ENCODE measurements at regions not wholly inside any gene's neighbourhood (a gene's known extent, or its start where the extent isn't known, plus 50 kb on each side); places are given as distances from the start of the nearest gene placed in this dataset.

DNA sequence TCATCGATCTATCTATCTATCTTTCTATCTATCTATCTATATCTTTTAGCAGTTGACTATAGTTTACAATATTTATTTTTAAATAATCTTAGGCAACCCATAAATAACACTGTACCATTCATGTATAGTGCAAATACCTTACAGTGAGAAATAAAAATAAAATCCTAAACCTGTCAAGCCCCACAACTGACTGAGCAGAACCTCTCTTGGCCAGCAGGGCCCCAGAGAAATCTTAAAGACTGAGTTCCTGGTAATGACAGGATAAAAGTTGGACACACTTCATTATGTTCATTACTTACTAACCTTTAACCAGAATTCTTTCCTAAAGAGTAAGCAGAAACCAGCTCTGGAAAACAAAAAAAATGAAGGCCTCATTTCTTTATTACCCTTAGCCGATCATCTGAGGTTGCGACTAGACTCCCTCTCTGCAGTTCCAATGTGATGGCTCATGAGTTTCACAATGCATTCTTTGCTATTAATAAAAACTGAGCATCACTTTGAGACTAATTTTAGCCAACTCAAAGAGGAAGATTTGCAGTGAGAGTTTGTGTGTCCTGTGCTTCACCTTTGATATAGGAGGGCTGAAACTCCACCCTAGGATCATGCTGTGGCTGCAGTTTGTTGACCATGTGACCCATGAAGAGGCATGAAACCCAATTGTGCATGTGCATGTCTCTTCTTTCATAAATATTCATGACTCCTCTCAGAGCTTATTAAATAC is 1072.0 kb downstream of the NSUN3 start:
- Histone ChIP-seq H3K4me3 (peak overlapping the region; percentile 32), H3K9me3 (replicated peaks) (no peaks in the 10 kb centered on the region), H3K27me3 (ENCODE audit: low read depth) (no peaks in the 10 kb centered on the region), H3K27ac (replicated peaks) (peak overlapping the region; percentile 81), H3K36me3 (no peaks in the 10 kb centered on the region), H3K4me1 (no peaks in the 10 kb centered on the region)
- DNase-seq: no peak
- TF ChIP-seq, protein P1, sequence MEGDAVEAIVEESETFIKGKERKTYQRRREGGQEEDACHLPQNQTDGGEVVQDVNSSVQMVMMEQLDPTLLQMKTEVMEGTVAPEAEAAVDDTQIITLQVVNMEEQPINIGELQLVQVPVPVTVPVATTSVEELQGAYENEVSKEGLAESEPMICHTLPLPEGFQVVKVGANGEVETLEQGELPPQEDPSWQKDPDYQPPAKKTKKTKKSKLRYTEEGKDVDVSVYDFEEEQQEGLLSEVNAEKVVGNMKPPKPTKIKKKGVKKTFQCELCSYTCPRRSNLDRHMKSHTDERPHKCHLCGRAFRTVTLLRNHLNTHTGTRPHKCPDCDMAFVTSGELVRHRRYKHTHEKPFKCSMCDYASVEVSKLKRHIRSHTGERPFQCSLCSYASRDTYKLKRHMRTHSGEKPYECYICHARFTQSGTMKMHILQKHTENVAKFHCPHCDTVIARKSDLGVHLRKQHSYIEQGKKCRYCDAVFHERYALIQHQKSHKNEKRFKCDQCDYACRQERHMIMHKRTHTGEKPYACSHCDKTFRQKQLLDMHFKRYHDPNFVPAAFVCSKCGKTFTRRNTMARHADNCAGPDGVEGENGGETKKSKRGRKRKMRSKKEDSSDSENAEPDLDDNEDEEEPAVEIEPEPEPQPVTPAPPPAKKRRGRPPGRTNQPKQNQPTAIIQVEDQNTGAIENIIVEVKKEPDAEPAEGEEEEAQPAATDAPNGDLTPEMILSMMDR (IDR thresholded peaks at IDR 0.05; ENCODE audit: borderline replicate concordance): peak; percentile 50
- intact Hi-C loops (cut with micrococcal nuclease): no loop called here

DNA sequence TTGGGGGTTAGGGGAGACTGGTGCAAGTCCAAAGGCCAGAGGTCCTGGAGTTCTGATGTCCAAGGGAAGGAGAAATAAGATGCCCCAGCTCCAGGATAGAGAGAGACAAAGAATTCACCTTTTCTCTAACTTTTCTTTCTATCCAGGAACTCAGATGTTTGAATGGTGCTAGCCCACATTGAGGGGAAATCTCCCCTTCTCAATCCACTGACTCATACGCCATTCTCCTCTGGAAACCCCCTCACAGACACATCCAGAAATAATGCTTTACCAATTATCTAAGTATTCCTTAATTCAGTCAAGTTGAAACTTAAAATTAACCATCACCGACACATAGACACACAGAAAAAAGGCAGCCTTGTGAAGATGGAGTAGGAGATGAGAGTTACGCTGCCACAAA is 1085.2 kb downstream of the NSUN3 start:
- no peaks in the 10 kb centered on the region for H3K36me3 ChIP-seq

DNA sequence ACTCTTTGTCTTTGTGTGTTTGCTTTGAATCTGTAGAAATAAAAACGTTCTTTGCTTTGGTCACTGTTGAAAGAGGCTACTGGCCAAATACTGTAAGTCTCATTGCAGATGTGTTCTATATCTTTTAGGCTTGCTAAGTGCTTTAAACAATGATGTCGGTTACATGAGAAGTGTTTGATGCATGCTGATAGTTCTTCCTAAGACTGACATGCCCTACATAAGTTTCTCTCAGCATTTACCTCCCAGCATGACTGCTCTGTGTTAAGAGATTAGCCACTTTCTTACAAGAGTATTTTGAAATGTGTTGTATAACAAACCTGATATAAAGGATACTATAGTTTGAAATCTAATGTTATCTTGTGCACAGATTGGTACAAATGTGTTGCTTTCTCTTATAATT is 1088.7 kb downstream of the NSUN3 start:
- no peaks in the 10 kb centered on the region for H3K36me3 ChIP-seq
- peaks cover 7% of the 10 kb centered on the region for H3K9me3 ChIP-seq (replicated peaks)
- H3K27me3 ChIP-seq (ENCODE audit: low read depth): no peaks in the 10 kb centered on the region
- no peak for DNase-seq
- no peak overlapping the region for H3K4me3 ChIP-seq
- H3K4me1 ChIP-seq: no peaks in the 10 kb centered on the region
- no peak overlapping the region for H3K27ac ChIP-seq (replicated peaks)
- intact Hi-C loops (cut with micrococcal nuclease): no loop called here
- TF ChIP-seq, protein P1 (IDR thresholded peaks at IDR 0.05; ENCODE audit: borderline replicate concordance): no peak

More for the DNA sequence above, 1085.2 kb downstream of the NSUN3 start:
- no peaks in the 10 kb centered on the region for H3K4me1 ChIP-seq
- H3K27ac ChIP-seq (replicated peaks): no peak overlapping the region
- TF ChIP-seq, protein P1 (IDR thresholded peaks at IDR 0.05; ENCODE audit: borderline replicate concordance): no peak
- no peaks in the 10 kb centered on the region for H3K27me3 ChIP-seq (ENCODE audit: low read depth)
- no peak overlapping the region for H3K4me3 ChIP-seq
- no peak for DNase-seq
- no peaks in the 10 kb centered on the region for H3K9me3 ChIP-seq (replicated peaks)
- intact Hi-C loops (cut with micrococcal nuclease): no loop called here

DNA sequence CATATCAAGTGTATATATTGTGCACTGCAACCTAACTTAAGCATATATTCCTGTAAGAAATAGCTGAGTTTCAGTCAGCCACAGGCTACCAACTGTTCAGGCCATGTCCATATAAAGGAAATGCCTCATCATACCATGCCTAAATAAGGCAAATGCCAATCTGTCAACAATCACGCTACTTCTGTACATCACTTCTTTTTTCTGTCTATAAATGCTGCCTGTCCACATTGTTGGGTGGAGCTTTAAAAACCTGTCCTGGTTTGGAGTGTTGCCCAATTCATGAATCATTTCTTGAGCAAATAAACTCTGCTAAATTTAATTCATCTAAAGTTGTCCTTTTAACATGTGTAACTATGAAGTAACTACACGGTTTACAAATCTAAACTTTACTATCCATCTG is 1091.9 kb downstream of the NSUN3 start:
- Histone ChIP-seq H3K27me3 (ENCODE audit: low read depth) (no peaks in the 10 kb centered on the region), H3K4me1 (no peaks in the 10 kb centered on the region), H3K4me3 (no peak overlapping the region), H3K27ac (replicated peaks) (no peak overlapping the region), H3K36me3 (no peaks in the 10 kb centered on the region), H3K9me3 (replicated peaks) (peaks cover 34% of the 10 kb centered on the region)
- no peak for DNase-seq
- intact Hi-C loops (cut with micrococcal nuclease): no loop called here
- TF ChIP-seq, protein P1 (IDR thresholded peaks at IDR 0.05; ENCODE audit: borderline replicate concordance): no peak

DNA sequence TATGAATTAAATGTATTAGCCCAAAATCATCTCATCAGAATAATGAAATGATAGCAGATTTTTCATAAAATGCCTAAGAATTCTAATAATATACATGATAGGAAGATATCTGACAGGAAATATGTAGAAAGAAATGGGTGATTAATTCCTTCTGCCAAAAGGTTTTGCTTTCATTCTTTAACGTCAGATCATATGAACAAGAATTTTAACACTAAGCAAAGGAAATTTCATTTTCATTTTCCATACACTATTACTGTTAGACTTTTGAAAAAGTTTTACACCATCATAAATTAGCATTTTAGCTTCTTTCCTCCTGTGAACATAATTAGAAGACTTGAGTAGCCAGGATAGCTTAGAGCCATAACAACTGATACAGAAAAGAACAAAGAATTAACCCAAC is 1099.9 kb downstream of the NSUN3 start:
- no peak overlapping the region for H3K4me3 ChIP-seq
- TF ChIP-seq, protein P1 (IDR thresholded peaks at IDR 0.05; ENCODE audit: borderline replicate concordance): no peak
- intact Hi-C loops (cut with micrococcal nuclease): no loop called here
- H3K36me3 ChIP-seq: no peaks in the 10 kb centered on the region
- no peaks in the 10 kb centered on the region for H3K27me3 ChIP-seq (ENCODE audit: low read depth)
- DNase-seq: no peak
- peaks cover 20% of the 10 kb centered on the region for H3K9me3 ChIP-seq (replicated peaks)
- no peaks in the 10 kb centered on the region for H3K4me1 ChIP-seq
- H3K27ac ChIP-seq (replicated peaks): no peak overlapping the region

Data from left ventricle myocardium inferior (tissue), 1 donor.